ENCODE measurements at regions not wholly inside any gene's neighbourhood (a gene's known extent, or its start where the extent isn't known, plus 50 kb on each side); places are given as distances from the start of the nearest gene placed in this dataset.
"Not testable (repeated sequence)": the region's sequence is repeated elsewhere in the genome, so short reads cannot be mapped to it uniquely, and the experiment has no call there.

DNA sequence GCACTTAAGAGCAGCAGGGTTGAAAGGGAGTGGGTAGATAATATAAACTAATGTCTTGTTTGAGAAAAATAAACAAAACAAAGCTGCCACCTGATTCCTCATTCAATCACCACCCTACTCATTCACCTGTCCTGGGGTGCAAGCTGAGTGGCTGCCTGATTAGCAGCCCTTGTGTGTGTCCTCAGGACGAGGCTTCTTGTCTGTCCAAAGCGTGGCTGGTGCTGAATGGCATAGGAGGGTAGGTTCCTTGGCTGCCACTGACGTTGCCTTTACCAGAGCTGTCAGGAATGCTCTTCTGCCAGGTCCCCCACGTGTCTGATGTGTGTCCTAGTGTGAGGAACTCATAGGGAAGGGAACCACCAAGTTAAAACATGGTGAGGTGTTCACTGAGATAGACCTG lies 146.6 kb upstream of the SLC24A2 start:
- no peak for DNase-seq (ENCODE audit: low spot score)

DNA sequence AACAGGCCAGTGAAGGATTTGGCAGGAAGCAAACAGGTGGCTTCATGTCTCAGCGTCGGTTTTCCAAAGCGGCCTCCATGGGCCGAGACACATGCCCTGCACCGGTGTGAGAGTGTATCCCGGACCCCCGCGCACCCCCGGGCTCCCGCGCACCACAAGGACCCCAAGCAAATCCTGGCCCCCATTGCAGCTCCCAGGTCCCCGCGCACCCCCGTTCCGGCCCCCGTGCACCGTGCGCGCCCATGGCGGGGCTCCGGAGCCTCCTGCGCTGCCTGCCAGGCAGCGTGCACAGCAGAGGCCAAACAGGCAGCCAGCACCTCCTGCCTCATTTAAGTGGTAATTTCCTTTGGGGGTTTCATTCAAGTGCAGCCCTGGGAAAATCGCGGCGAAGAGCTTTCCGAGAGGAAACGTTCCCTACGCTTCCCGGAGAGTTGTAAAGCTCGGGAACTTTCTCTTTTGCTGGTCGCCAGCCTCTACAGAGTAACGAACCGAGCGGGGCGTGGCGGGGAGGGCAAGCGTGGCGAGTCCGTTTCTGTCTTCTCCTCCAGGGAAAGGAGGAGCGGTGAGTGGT lies 145.5 kb upstream of the SLC24A2 start:
- DNase-seq (ENCODE audit: low spot score), result peak; percentile 53

DNA sequence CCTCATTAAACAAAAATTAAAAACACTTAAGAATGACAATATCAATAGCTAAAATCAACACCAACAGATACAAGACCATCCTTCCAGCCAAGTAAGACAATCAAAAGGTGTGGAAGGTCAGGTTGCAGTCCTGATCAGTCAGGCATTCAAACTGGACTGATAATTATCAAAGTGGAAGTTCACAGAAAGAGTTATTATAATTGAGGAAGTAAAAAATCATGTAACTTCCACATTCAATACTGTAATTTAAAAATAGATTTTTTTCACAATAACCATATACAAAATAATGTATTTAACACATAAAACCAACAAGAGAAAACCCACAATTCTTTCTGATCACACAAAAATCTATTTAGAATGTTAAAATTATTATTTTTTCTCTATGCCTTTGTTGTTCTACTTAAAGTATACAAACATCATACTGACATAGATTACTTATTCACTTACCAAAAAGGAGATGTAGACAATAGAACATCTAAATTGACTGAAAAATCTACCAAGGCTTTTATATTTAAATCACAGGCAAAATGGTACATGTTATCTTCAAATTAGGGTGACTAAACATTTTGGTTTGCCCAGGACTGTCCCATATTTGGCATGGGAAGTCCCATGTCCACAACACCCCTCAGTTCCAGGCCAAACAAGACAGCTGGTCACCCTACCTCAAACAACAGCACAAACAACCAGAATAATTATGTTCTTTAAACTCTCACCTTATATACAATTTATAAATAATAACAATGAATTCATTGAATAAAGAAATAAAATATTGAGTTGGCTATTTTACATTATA lies 142.5 kb upstream of the SLC24A2 start:
- DNase-seq (ENCODE audit: low spot score), result no peak

DNA sequence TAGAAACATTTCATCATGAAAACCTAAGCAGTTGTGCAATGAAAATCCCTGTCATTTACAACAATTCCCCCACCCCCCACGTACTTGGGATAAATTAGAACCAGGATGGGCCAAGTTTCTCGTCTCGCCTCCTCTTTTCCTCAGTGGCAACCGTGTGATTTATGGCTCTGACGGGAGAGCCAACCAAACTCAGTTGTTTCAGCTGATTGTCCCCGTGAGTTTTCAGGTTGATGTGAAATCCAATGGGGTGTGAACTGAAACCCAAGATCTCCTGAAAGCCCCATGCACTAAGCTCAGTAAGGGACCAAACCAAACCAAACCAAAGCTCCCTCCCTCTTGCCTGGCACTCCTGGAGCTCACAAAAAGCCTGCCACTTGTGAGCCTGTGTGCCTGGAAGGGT lies 138.7 kb upstream of the SLC24A2 start:
- no peak for DNase-seq (ENCODE audit: low spot score)

DNA sequence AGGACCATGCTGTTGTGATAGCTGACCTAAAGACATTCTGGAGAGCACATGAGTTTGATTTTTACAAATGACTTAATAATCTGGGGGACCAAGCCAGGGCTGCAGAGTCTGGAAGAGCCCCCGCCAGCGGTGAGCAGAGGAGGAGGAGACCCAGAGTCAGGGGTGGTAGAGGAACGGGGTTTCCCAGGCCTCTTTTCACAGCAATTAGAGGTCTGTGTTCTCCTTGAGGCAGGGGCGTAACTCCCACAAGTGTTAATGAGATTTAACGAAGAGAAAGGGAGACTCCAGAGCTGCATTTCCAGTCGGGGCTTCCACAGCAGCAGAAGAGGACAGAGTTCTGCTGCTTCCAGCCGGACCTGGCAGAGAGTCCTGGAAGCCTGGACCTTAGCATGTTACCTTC lies 137.9 kb upstream of the SLC24A2 start:
- no peak for DNase-seq (ENCODE audit: low spot score)

DNA sequence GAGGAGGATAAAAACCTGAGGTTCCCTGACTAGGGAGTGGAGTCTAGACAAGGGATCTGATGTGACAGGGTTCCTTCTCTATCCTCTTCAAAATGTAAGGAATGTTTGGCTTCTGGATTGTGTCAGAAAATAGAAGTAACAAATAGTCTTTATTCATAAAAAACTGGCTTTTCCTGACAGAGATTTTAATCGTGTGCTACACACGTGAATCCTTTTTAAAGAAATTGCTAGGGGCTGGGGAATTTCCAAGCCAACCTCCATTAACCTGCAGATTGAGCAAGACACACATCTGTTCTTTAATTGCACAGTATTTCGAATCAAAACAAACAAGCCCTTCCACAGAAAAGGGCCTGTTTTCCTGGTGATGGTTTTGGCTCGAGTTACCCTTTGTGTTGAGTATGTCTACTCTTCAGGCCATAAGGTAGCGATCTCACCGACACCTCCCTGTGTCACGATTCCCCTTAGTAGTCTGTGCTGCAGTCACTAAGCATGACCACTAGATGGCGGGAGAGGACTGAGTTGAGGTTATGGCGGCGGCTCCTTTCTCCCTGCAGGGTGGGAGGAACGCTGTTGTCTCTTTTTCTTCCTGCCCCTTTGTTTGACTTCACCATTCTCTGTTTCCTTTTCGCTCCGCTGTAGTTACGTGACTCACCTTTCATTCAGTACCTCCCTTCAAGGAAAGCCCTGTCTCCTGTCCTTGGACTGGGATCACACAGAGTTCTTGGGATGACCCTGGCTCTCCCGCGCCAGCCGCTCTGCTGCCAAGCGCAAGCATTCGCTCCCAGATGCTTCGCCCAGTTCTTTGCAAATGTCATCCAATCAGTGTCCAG lies 137.1 kb upstream of the SLC24A2 start:
- peak; percentile 82 for DNase-seq (ENCODE audit: low spot score)

DNA sequence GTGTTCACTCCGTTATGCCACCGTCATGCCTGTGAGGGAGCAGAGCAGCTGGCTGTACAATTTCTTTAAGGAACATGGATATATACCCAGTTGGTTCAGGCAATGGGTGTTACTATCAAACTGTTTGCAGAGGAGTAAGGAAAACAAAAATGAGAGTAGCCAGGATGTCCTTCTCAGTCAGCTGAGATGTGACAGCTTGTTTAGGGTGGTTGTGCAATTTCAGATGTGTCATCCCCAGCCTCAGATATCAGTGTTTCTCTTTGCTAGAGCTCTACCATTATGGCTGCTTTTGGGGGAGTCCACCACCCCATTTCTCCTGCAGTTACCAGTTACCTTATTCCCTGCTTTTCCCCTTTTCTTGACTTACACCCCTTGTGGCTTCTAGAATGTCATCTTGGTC lies 135.2 kb upstream of the SLC24A2 start:
- no peak for DNase-seq (ENCODE audit: low spot score)

DNA sequence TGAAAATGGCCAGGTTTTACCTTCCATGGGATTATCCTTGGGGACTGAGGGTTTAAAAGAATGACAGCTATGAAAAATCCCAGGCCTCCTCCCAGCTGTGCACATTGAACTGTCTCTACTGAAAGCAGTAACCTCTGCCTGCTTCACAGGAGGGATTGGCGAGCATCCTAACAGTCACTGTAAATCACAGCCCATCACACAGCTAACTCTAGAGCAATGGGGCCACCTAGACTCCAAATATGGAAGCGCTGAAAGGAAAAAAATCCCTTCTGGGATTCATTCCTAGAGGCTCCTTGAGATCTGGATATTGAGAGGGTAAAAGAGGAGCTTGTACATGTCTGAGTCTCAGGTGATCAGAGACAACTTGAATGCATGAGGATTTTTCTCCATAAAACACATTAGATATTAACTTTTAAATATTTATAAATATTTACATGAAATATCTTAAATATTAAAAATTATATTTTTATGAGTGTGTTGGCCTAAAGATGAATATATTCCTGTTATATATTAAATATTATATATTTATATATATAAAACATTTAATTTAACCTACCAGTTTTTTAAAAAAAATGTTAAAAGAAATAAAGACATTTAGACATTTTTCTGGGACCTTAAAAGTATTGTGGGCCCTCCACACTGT lies 133.8 kb upstream of the SLC24A2 start:
- peak; percentile 59 for DNase-seq (ENCODE audit: low spot score)

DNA sequence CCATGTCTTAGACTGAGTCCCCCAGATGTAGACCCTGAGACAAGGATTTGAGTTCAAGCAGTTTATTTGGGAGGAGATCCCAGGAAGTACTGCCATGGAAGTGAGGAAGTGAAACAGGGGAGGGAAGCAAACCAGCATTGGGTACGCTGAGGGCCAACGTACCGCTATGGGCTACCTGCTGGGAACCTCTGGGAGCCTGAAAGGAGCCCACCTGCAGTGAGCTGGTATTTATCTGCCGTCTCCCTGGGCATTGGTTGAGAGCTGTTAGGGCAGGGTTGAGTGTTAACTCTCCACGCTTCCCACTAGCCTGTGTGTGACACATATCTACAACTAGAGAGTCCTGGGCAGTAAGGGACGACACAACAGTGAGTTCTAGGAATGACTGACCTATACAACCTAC lies 131.6 kb upstream of the SLC24A2 start:
- DNase-seq (ENCODE audit: low spot score), result no peak

DNA sequence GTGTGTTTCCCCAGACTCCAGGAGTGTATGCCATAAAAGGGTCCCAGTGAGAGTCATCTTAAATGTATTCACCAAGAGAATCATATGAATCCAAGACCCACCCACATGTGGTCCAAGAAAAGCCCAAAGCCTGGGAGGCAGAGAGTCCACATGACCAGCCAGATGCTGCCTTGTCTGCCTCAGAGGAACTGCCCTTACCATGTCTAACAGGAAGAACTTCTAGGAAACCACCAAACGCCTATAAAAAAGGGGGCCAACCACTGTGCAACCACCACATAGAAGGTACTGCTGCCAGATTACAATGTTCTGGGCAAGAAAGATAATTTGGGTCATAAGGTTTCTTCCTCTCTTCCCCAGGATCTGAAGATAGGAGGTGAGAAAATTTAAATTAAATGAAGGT lies 129.8 kb upstream of the SLC24A2 start:
- no peak for DNase-seq (ENCODE audit: low spot score)

DNA sequence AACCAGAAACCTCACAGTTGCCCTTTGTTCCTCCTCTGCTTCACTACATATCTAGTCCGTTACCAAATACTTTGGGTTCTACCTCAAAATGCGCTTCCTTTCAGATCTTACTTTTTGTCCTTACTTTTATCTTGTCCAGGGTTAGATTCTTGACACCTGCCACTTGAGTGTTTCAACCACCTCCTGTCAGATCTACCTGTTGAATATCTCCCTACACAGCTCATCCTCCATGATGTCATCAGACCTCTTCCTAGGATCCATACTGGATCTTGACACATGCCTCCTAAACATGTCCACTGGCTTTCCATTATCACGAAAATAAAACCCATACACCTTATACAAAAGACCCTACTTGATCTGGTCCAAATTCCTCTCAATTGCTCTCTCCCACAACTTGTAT lies 125.2 kb upstream of the SLC24A2 start:
- no peak for DNase-seq (ENCODE audit: low spot score)

DNA sequence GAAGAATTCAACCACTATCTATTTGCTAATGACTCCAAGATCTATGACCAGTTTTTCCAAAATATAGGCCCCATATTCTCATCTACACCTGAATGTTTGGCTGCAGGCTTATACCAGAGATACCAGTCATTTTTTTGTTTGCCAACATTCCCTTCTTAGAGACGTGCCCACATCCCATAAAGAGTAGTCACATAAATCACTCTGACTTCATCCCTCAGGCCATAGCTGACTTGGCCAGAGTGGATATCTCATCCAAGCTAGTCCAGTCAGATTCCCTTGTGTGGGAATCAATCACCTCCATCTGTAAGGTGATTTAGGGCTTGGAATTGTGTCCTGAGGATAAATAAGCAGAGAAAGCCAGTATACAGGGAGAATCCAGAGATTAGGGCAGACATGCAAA lies 124.3 kb upstream of the SLC24A2 start:
- DNase-seq (ENCODE audit: low spot score), result no peak

DNA sequence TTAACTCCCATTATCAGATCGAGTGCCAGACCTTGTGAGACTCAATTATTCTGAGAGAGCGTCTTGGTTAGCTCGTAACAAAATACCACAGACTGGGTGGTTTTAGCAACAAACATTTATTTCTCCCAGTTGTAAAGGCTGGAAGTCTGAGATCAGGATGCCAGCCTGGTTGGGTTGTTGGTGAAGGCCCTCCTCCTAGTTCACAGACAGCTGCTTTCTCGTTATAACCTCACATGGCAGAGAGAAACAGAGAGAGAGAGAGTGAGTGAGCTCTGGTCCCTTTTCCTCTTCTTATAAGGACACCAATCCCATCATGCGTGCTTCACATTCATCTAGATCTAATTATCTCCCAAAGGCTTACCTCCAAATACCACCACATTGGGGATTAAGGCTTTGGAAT lies 114.2 kb upstream of the SLC24A2 start:
- DNase-seq (ENCODE audit: low spot score), result no peak

DNA sequence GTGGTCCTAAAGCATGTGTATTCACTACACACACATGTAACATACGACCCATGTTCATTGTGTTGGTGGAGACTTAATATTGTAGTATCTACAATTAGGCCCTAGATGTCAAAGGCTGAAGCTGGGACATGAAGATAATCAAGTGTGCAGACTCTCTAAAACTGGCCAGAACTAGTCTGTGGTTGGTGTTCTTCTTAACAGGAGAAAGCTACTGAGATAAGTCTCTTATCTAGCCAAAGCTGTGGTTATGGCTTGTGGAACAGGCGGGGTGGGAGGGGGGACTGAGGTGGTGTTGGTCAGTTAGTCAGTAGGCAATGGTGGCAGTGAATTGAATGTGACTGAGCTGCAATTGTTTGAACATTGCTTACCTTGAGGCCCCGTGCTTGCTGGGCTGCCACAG lies 112.7 kb upstream of the SLC24A2 start:
- no peak for DNase-seq (ENCODE audit: low spot score)

DNA sequence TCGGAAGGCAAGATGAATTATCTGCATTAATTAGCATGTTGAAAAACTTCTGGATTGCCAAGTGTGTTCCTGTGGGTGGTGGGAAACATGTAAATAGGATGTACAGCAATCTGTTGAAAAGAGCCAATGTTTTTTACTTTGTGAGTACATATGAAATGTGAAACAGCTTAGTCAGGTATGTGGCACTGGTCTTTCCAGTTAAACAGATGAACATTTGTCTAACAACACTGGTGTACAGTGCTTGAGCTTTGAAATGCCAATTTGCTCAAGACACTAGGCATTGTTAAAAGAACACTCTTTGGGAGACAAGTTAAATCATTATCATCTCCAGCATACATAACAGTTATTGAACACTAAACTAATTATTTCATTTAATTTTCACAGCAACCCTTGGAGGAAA lies 107.3 kb upstream of the SLC24A2 start:
- DNase-seq (ENCODE audit: low spot score), result no peak

DNA sequence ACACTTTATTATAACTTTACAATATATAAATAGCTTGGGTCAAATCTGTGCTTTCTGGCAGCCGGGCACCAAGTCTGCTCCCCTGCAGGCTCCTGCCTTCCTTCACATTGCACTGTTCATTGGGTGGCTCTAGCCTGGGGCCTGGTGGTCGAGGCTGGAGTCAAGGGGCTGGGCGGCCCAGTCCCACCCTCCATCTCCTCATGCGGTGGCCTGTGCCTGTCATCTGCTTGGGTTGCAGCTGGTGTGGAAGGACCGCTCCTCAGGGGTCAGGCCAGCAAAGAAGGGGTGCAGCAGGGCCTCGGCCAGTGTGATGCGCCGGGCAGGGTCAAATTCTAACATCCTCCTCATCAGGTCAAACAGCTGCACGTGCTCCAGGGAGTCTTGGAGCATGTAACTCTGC lies 106.7 kb upstream of the SLC24A2 start:
- not testable (repeated sequence) for DNase-seq (ENCODE audit: low spot score)

DNA sequence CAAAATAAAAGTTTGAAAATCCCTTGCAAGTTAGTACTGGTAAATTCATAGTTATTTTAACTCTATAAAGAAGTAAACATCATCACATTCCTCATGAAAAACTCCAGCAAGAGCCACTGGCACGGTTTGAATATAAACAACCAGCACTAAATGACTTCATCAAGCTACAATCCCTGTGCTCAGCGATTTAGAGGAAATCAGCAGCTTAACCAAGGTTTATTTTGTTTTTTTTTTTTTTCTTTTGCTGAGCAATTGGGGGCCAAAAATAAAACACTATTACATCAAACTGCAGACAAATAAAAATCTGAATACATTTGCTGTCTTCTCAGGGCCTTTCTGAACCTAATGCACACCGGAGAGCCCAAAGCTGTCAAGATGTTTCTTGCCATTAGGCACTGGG lies 106.2 kb upstream of the SLC24A2 start:
- no peak for DNase-seq (ENCODE audit: low spot score)

DNA sequence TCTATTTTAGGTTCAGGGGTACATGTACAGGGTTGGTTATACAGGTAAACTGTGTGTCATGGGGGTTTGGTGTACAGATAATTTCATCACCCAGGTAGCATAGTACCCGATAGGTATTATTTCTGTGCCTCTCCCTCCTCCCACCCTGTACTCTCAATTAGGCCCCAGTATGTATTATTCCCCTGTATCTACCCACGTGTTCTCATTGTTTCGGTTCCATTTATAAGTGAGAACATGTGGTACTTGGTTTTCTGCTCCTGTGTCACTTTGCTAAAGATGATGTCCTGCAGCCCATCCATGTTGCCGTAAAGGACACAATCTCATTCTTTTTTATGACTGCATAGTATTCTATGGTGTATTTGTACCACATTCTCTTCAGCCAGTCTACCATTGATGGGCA lies 96.8 kb upstream of the SLC24A2 start:
- DNase-seq (ENCODE audit: low spot score), result no peak

DNA sequence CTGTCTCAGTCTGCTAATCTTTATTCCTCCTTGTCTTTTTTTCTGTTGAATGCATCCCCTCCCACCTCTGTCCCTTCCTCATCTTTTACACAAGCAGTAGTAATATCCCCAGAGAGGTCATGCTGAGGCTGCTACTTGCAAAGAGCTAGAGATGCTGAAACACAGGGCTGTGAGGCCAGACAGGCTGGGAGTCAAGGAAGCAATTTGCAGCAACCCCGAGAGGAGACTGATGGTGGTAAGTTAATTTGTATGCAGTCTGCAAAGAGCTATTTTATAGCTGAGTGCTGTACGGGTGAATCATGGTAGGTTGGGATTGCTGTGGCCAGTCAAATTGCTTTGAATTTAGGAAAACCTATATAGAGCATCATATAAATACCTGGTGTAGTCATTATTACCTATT lies 90.2 kb upstream of the SLC24A2 start:
- no peak for DNase-seq (ENCODE audit: low spot score)

DNA sequence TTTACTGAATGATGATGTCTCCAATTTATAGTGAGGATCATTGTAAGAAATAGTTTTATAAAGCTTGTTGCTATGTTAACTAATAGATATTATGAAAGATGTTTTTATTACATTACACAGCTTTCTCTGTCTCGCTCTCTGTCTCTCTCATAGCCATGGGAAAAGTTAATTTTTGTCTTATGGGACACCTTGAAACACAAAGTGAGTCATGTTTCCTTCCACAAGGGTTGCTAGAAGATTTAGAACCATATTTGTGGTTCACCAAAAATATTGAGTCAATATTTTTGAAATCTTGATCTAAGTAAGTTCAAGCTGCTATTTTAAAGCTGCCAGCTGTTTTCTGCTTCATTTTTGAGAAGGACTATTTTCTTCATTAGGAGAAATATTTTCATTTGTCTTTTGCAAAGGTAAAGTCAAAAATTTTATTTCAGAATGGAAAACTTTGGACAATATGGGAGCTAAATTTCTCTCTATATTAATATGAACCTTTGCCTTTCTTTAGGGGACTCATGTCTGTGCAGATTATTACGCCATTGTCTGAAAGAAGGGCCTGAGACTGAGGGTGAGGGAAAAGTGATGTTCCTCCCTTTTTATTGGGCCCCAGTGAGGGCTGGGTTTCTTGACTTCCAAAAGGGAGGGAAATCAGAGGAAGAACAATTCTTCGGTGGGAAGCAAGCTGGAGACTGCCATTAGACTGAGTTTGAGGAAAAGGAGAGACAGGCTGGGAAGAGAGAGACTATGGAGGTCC lies 87.9 kb upstream of the SLC24A2 start:
- DNase-seq (ENCODE audit: low spot score), result no peak

DNA sequence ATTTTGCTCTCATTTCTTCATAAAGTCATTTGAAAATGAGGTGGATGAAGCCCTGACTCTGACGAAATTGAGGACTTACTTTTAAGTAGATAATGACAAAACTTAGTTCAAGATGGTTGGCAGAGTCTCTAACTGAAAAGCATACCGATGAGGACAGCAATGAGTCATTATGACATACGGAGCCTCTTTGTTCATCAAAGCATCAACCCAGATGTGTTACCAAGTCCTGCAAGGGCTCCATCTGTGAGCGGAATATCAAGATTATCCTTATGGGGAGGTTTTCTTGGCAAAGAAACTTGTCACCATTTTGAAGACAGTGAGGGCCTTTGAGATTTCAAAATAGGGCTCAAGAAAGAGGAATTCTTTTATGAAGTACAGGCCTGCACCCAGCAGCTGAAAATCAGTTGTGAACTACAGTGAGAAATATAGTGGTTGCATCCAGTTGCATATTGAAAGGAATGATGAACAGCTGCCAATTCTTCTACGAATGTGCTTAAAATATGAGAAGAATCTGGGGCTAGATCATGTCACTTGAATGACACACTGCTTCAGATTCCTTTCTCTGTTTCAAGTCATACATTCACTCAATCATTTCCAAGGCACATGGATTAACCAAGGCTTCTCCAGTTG lies 86.6 kb upstream of the SLC24A2 start:
- DNase-seq (ENCODE audit: low spot score), result no peak

DNA sequence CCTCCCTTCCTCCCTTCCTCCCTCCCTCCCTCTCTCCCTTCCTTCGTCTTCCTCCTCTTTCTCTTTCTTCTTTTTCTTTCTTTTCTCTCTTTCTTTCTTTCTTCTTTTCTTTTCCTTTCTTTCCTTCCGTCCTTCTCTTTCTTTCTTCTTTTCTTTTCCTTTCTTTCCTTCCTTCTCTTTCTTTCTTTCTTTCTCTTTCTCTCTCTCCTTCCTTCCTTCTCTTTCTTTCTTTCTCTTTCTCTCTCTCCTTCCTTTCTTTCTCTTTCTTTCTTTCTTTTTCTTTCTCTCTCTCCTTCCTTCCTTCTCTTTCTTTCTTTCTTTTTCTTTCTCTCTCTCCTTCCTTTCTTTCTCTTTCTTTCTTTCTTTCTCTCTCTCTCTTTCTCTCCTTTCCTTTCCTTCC lies 84.4 kb upstream of the SLC24A2 start:
- DNase-seq (ENCODE audit: low spot score), result not testable (repeated sequence)
